ENCODE measurements at regions not wholly inside any gene's neighbourhood (a gene's known extent, or its start where the extent isn't known, plus 50 kb on each side); places are given as distances from the start of the nearest gene placed in this dataset.

DNA sequence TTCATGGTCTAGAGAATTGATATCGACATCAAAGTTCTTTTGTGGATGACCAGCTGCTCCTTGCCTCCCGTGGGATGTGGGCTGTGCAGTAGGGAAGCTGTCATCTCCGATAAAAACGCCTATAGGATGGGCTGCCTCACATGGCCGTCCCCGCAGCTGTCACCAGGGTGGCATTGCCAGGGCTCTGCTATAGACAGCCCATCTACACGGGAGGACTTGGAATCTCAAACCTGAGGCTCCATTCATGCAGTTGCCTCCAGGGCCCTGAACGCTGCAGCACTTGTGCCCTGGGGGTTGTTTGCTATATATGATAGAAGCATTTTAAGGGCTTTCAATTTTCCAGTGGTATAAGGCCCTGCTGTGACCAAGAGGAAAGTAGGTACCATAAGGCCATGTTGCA is 183.1 kb downstream of the MYCN start:
- no peak for DNase-seq (ENCODE audit: low read depth)
- no peak overlapping the region for H3K4me3 ChIP-seq (ENCODE audit: low read depth, low read length)
- TF ChIP-seq, protein P1, sequence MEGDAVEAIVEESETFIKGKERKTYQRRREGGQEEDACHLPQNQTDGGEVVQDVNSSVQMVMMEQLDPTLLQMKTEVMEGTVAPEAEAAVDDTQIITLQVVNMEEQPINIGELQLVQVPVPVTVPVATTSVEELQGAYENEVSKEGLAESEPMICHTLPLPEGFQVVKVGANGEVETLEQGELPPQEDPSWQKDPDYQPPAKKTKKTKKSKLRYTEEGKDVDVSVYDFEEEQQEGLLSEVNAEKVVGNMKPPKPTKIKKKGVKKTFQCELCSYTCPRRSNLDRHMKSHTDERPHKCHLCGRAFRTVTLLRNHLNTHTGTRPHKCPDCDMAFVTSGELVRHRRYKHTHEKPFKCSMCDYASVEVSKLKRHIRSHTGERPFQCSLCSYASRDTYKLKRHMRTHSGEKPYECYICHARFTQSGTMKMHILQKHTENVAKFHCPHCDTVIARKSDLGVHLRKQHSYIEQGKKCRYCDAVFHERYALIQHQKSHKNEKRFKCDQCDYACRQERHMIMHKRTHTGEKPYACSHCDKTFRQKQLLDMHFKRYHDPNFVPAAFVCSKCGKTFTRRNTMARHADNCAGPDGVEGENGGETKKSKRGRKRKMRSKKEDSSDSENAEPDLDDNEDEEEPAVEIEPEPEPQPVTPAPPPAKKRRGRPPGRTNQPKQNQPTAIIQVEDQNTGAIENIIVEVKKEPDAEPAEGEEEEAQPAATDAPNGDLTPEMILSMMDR (IDR thresholded peaks at IDR 0.05; ENCODE audit: insufficient read depth, low read depth, low read length), result no peak

DNA sequence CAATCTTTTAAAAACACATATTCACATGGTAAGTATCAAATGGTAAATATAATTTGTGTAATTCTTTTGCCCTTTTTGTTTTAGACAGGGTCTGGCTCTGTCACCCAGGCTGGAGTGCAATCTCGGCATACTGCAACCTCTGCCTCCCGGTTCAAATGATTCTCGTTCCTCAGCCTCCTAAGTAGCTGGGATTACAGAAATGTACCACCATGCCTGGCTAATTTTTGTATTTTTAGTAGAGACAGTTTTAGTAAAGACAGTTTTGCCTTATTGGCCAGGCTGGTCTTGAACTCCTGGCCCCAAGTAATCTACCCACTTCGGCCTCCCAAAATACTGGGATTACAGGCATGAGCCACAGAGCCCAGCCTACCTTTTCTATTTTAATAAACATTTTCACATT is 182.2 kb downstream of the MYCN start:
- H3K4me3 ChIP-seq (ENCODE audit: low read depth, low read length), result no peak overlapping the region
- no peak for DNase-seq (ENCODE audit: low read depth)

DNA sequence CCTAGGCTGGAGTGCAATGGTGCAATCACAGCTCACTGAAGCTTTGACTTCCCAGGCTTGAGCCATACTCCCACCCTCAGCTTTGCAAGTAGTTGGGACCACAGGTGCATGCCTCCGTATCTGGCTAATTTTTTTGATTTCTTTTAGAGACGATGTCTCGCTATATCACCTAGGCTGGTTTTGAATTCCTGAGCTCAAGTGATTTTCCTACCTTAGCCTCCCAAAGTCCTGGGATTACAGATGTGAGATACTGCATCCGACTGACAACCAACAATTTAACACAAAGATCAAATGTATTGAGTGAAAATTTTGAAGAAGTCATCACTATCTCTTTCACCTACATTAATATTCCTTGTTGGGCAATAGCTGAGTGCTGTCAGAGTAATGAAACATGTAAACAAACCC is 181.6 kb downstream of the MYCN start:
- TF ChIP-seq, protein P1 (IDR thresholded peaks at IDR 0.05; ENCODE audit: insufficient read depth, low read depth, low read length), result no peak
- no peak for DNase-seq (ENCODE audit: low read depth)
- no peak overlapping the region for H3K4me3 ChIP-seq (ENCODE audit: low read depth, low read length)

More for the DNA sequence above, 182.2 kb downstream of the MYCN start:
- TF ChIP-seq, protein P1 (IDR thresholded peaks at IDR 0.05; ENCODE audit: insufficient read depth, low read depth, low read length), result no peak

DNA sequence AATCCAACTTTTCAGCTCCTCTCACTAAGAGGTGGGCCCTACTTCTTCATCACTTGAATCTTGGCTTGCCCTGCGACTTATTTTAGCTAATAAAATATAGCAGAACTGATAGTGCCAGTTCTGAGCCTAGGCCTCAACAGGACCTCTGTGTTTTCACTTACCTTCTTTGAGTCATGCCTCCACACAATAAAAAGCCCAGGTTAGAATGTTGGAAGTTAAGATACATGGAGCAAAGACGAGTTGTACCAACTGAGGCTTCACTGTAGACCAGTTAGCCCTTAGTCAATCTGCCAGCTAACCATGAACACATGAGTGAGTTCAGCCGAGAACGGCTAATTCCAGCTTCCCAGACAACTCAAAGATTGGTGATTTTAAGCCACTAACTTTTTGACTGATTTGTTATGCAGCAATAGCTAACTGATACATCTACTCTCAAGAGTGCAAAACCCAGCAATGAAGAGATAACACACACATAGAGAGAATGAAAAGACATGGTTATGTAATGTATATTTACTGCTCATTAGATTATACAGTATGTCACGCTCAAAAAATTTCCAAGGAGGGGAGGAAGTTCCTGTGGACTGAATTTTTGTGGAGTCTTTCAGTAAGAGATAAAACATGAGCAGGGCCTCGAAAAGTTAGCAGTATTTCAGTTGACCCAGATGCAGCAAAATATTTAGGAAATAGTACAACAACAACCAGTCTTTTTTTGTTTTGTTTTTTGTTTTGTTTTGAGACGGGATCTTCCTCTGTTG is 181.1 kb downstream of the MYCN start:
- TF ChIP-seq, protein P1 (IDR thresholded peaks at IDR 0.05; ENCODE audit: insufficient read depth, low read depth, low read length), result no peak
- no peak overlapping the region for H3K4me3 ChIP-seq (ENCODE audit: low read depth, low read length)
- DNase-seq (ENCODE audit: low read depth), result no peak

DNA sequence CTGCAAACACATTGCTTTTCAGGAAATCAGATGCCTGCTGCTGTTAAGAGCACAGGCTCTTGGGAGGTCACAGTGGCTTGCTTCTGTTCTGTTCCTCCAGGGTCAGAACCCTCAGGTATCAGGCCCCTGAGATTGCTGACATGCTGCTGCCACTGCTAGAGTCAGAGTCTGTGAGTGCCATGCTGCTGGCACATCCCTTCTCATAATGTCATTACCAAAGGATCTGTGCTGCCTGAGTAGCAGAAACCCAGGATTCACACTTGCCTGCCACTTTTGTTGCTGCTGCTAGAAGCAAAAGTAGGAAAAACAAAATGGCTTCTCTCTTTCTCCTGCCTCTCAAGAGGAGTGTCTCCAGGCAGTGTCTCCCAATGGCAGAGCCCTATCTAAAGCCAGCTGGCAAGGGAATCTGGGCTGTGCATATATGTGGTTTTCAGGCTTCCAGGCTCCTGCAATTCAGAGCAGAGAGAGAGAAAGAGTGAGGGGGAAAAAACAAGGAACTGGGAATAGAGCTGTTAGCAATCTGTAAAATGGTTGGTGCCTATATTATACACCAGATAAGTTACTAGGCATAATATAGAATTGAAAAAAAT is 180.3 kb downstream of the MYCN start:
- TF ChIP-seq, protein P1 (IDR thresholded peaks at IDR 0.05; ENCODE audit: insufficient read depth, low read depth, low read length), result no peak

DNA sequence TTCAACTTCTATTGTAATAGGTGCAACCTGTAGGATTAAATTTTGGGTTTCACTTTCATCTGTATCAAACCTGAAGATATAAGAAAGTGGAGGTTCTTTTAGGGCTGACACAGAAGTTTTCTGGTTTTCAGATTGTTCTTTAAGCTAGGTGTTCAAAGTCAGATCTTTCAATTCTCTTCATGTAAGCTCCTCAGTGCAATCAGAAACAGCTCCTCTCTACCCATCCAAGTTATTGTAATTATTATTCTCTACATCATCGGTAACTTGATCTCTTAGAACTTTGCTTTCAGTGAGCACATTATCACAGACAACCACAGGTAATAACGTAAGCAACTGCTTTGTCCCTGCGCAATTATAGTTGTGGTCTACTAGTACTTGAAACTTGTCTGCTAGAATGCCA is 179.4 kb downstream of the MYCN start:
- no peak for DNase-seq (ENCODE audit: low read depth)
- no peak overlapping the region for H3K4me3 ChIP-seq (ENCODE audit: low read depth, low read length)
- TF ChIP-seq, protein P1 (IDR thresholded peaks at IDR 0.05; ENCODE audit: insufficient read depth, low read depth, low read length), result no peak

More for the DNA sequence above, 180.3 kb downstream of the MYCN start:
- DNase-seq (ENCODE audit: low read depth), result no peak
- no peak overlapping the region for H3K4me3 ChIP-seq (ENCODE audit: low read depth, low read length)
